GM18511 (cell line): ENCODE measurements at regions not wholly inside any gene's neighbourhood (a gene's known extent, or its start where the extent isn't known, plus 50 kb on each side); places are given as distances from the start of the nearest gene placed in this dataset.

Source experiments
- ATAC-seq: cut with Tn5 transposase; IDR thresholded peaks from one replicate; pipeline ENCODE4 v1.9.1; 2021; ENCODE audit warnings: mild to moderate bottlenecking, moderate library complexity; ENCODE audit not compliant: unreplicated experiment

DNA sequence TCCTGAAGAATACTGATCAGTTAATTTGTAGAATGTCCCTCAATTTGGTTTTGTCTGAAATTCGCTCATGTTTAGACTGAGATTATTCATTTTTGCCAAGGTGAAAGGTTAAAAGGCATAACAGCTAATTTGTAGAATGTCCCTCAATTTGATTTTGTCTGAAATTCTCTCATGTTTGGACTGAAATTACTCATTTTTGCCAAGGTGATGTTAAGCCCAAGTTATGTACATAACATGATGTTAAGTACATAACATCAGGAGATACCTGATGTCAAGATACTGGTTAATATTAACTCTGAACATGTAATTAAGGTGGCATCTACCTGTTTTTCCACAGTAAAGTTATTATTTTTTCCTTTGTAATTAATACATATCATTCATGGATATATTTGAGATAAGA is 243.4 kb upstream of the PMFBP1 start:
- ATAC-seq, result no peak

- no peak for ATAC-seq
Measured at GRCh38 chr16:72410492-72410891, 238.5 kb upstream of the PMFBP1 start.

- no peak for ATAC-seq
Measured at GRCh38 chr16:72409423-72409822, 237.5 kb upstream of the PMFBP1 start.

- ATAC-seq, result no peak
Measured at GRCh38 chr16:72406390-72406789, 234.4 kb upstream of the PMFBP1 start.

GRCh38 chr16:72404299-72404698 is 232.3 kb upstream of the PMFBP1 start:
- ATAC-seq, result no peak

- ATAC-seq, result no peak
Measured at GRCh38 chr16:72401084-72401361, 229.1 kb upstream of the PMFBP1 start.

DNA sequence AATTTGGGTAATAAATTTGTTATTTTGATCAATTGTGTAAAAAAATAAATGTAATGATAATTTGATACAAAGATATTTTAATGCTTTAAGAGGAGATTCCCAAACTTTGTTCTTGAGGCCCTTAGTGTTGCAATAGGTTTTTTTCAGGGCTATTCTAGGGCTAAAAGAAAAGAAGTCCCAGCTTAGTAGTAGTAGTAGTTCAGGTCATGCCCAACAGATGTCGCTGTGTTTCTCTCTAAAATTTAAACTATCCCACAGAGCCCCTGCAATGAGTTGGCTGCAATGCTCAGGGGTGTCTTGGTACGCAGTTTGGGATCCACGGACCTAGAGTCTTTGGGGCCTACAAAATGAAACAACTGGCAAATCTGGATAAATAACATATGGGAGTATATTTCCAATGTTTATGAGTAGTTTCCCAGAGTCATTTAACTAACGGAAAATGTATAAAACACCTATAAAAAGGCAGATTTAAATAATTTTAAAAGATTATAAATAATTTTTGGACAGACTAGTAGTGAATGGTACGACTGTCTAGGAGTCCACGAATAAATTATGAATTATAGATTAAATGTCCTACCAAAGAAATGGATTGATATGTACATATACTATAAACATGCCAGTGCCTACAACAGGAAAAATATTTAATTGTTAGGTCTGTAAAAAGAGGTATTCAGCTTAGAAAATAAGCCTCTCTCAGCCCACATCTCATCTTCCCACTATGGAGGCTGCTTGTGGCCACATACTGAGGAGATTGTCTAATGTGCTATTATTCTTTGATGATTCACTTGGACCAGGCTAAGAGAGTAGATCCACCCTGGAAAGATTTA is 228.5 kb upstream of the PMFBP1 start:
- ATAC-seq, result no peak

DNA sequence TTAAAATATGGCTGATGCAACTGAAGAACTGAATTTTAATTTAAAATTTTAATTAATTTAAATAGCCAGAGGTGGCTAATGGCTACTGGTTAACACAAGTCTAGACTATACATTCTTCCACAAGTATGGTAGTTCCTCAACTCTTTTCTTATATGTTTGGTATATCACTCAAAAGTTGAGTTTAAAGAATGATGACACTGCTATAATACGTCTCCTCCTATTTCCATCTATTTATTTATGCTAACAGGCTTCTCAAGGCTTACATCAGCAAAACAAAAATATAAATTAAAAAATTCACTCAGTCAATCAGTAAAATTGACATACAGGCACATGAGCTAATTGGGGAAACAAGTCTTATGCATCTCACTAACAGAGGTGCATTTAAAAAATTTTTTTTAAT is 227.9 kb upstream of the PMFBP1 start:
- no peak for ATAC-seq

DNA sequence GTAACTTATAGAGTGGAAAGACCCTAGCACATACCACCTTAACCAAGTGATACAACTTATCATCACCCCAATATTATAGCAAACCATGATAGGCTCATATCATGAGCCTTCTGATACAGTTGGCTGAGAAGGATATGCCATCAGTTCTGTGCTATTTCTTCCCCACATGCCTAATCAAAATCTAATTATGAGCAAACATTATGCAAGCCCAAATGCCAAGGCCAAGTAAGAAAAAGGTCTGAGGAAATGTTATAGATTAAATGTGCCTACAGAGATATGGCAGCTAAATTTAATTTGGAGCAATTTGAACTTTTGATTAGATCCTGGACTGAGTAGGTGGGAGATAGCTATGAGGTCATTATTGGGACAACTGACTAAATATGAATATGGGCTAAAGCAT is 225.9 kb upstream of the PMFBP1 start:
- ATAC-seq, result no peak

DNA sequence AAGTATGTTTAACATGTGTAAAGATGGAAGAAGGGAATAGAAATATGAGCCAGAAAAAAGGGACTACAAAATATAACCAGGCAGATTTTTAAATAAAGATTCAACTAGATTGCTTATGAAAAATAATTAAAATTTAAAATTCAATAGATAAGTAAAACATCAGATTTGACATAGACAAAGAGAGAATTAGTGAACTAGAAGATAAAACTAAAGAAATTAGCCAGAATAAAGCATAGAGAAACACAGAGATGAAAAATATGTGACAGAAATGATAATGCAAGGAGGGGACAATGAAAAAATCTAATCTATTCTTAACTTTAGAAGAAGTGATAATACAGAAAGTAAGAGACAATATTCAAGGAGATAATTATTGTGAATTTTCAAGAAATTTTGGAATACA is 222.6 kb upstream of the PMFBP1 start:
- no peak for ATAC-seq

- ATAC-seq, result no peak
Measured at GRCh38 chr16:72389791-72390190, 217.8 kb upstream of the PMFBP1 start.

- no peak for ATAC-seq
Measured at GRCh38 chr16:72388007-72388406, 216.1 kb upstream of the PMFBP1 start.

- ATAC-seq, result no peak
Measured at GRCh38 chr16:72384651-72385050, 212.7 kb upstream of the PMFBP1 start.

DNA sequence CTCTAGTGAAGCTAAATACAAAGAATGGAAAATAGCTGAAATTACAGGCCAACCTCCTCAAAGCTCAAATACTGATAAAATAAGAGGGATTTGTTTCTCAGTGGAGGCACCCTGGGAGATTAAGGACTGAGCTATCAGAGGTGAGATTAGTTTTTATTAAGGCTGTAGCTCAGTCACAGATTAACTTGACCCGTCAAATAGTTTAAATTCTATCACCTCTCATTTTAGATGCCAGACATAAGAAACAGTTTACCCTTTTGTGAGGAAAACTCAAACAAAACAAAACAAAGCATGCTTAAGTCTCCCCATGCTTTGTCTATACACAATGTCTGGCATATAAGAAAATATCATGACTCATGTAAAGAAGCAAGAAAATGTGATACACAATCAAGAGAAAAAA is 208.3 kb upstream of the PMFBP1 start:
- ATAC-seq, result no peak

DNA sequence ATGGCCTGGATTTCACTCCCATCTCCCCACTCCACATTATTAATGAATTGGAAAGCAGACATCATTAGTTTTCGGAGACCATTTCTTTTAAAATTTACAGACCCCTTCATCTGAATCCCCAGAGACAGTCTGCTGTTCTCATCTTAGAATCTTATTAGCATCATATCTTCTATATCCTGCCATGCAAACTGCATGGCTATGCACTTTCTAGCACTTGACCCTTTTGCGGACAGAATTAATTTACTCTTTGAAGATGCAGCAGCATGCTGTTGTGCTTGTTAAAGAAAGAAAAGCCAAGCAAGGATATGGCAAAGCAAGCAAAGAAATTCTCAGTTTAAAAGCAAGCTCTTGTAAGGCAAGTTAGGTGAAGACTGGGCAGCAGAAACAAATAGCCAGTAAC is 201.2 kb upstream of the PMFBP1 start:
- no peak for ATAC-seq

DNA sequence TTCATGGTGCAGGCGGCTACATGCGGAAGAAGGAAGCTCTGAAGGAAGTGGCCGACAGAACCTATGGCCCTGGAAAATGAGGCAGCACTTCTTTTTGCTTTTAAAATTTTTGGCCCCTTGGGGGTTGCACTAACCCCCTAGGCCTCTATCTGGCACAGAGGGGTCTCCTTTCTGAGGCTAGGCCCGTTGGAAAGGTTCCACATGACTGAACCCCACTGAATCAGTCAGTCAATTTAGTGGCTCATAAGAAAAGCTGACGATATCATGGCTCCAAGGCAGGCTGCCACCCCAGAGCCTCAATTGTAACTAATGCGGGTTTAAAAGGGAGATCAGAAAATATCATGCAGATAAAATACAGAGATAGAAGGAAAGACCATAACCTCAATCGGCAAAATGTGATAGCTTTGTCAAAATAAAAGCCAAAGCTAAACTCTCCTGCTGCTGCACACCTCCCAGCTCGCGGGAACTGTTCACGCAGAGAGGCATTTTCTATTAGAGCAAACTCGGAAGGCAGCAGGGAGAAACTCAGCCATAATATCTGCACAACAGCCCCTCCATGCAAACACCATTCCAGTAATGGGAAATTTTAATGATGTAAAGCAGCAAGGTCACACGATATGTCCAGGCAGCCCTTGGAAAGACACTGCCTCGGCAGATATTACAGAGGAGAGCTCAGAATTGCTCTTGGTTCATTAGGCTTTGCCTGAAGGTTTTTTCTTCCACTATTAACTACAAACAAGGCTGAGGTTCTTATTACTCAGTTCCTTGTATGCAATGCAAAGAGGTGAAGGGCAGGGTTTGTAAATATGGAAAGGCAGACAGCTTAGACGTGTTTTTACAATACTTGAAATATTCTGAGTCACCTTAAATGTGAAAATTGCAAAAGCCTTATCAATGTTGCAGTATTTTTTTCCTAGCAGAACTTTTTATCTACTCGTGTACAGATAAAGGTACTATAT is 200.4 kb upstream of the PMFBP1 start:
- no peak for ATAC-seq

GRCh38 chr16:72371307-72372086 is 199.5 kb upstream of the PMFBP1 start:
- ATAC-seq, result no peak

DNA sequence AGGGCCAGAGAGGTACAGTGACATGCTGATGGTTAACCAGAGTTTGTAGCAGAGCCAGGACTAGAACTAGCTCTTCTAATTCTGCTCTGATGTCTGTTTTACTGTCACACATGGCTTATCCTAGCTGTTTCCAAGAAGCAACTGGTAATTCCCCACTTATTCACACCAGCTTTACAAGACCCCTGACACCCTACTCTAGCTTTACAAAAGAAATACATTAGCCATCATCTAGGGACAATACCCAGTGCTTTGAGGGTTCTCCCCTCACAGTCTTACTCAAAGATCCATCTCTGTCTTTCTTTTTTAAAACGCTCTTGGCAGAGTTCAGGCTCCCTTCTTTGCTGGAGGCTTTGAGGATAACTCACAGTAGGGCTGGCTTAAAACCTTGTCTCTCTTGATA is 197.3 kb upstream of the PMFBP1 start:
- no peak for ATAC-seq

- no peak for ATAC-seq
Measured at GRCh38 chr16:72367851-72368250, 195.9 kb upstream of the PMFBP1 start.

- no peak for ATAC-seq
Measured at GRCh38 chr16:72362973-72363372, 191.0 kb upstream of the PMFBP1 start.

DNA sequence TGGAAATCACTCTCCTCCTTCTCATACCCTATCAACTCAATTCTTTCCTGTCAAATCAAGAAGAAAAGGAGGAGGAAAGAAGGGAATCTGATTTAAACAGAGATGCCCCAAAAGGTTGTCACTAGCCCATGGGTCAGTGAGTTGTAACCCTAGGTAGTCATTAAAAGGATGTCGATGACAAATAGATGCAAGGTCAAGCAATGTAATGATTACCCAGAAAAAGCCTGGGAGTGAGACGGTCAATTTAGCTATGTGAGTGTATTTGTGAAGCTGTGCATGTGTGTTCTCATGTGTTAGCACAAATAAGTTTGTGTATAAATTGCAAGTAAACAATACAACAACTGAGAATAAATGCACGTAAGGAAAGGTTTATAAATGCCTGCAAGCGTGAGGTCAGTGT is 190.5 kb upstream of the PMFBP1 start:
- no peak for ATAC-seq
